CD4-positive, alpha-beta T cell (primary cell): ENCODE measurements at regions not wholly inside any gene's neighbourhood (a gene's known extent, or its start where the extent isn't known, plus 50 kb on each side); places are given as distances from the start of the nearest gene placed in this dataset.

Experiments used
- ATAC-seq: fragments of 200-7000 bp; cut with Tn5 transposase; one replicate; pipeline ENCODE4 v1.10.0; 2022; ENCODE audit warnings: mild to moderate bottlenecking; ENCODE audit not compliant: poor library complexity
- CTCF ChIA-PET: fragments of 350-600 bp; sonication (Branson Sonifier 250); formaldehyde crosslinking; loops from one replicate; lab custom pipeline; 2021; ENCODE audit warnings: antibody characterized with exemption, inconsistent platforms; lab: Charles Lee
- POLR2A ChIA-PET: fragments of 350-600 bp; sonication (Branson Sonifier 250); formaldehyde crosslinking; loops from one replicate; lab custom pipeline; 2021; ENCODE audit warnings: antibody characterized with exemption, inconsistent platforms; lab: Charles Lee
- DNase-seq, 14 experiments: peaks; one replicate each; pipeline ENCODE4 v3.0.0-alpha.2; 2013 to 2020; ENCODE audit warnings: mixed read lengths in 2 of 14
- H3K27ac ChIP-seq, 2 donors: one replicate each; pipeline versions ENCODE4 v1.5.1 to v1.7.0; 2013; ENCODE audit warnings: low read length in 2 of 2, low read depth in 1 of 2, mild to moderate bottlenecking in 1 of 2
- H3K27me3 ChIP-seq, 2 experiments: 1 replicate in 1 of 2; 2 replicates in 1 of 2; pipeline versions ENCODE4 v1.6.1 to v1.7.0; 2013; ENCODE audit warnings: low read length in 2 of 2, control low read depth in 1 of 2, mild to moderate bottlenecking in 1 of 2, moderate library complexity in 1 of 2; ENCODE audit not compliant: insufficient read depth in 2 of 2, control insufficient read depth in 1 of 2
- H3K36me3 ChIP-seq: one replicate; pipeline ENCODE4 v1.6.1; 2013; ENCODE audit warnings: low read length, control low read depth; ENCODE audit not compliant: insufficient read depth
- H3K4me1 ChIP-seq: one replicate; pipeline ENCODE4 v1.6.1; 2013; ENCODE audit warnings: low read length, control low read depth; ENCODE audit not compliant: insufficient read depth
- H3K4me3 ChIP-seq: one replicate; pipeline ENCODE4 v1.5.1; 2013; ENCODE audit warnings: mild to moderate bottlenecking, low read length, moderate library complexity
- H3K9me3 ChIP-seq, 2 experiments: 1 replicate in 1 of 2; 2 replicates in 1 of 2; pipeline versions ENCODE4 v1.6.1 to v1.7.0; 2013; ENCODE audit warnings: low read length in 2 of 2, mild to moderate bottlenecking in 2 of 2, control low read depth in 1 of 2, moderate library complexity in 1 of 2; ENCODE audit not compliant: control insufficient read depth in 1 of 2, insufficient read depth in 1 of 2
- H3K27ac Mint-ChIP-seq: one replicate; pipeline ENCODE4 v1.8.0; 2020; ENCODE audit warnings: mixed read lengths
- H3K27me3 Mint-ChIP-seq: one replicate; pipeline ENCODE4 v1.8.0; 2021; ENCODE audit warnings: mixed read lengths
- H3K36me3 Mint-ChIP-seq: one replicate; pipeline ENCODE4 v1.8.0; 2021; ENCODE audit warnings: low read depth, mixed read lengths
- H3K4me1 Mint-ChIP-seq: one replicate; pipeline ENCODE4 v1.8.0; 2021; ENCODE audit warnings: low read depth, mixed read lengths
- H3K4me3 Mint-ChIP-seq: one replicate; pipeline ENCODE4 v1.8.0; 2020; ENCODE audit warnings: mild to moderate bottlenecking, mixed read lengths
- H3K9me3 Mint-ChIP-seq: one replicate; pipeline ENCODE4 v1.8.0; 2020; ENCODE audit warnings: mixed read lengths
- CTCF ChIP-seq: fragments of 200-600 bp; IDR thresholded peaks from one replicate; pipeline ENCODE4 v1.8.0; 2022; ENCODE audit warnings: antibody characterized with exemption, mild to moderate bottlenecking
- intact Hi-C, 2 experiments: fragments of 100-400 bp; cut with DNase I in 1 of 2; cut with micrococcal nuclease in 1 of 2; formaldehyde crosslinking; loops; one replicate each; pipeline versions ENCODE4 v1.15.1 to v1.9.0; 2023 to 2025; cut with DNase I, micrococcal nuclease

GRCh38 chr5:89374818-89375521 lies 492.0 kb upstream of the MEF2C start:
- TF ChIP-seq CTCF: no peak
- no peak overlapping the region for H3K27ac ChIP-seq
- Mint-ChIP-seq H3K9me3 (peaks cover 2% of the 10 kb centered on the region), H3K27me3 (no peaks in the 10 kb centered on the region), H3K36me3 (no peaks in the 10 kb centered on the region), H3K4me1 (no peaks in the 10 kb centered on the region), H3K27ac (no peak overlapping the region), H3K4me3 (no peak overlapping the region)
- H3K27me3 ChIP-seq: no peaks in the 10 kb centered on the region
- no peaks in the 10 kb centered on the region for H3K9me3 ChIP-seq
- no peak for DNase-seq
- no peaks in the 10 kb centered on the region for H3K36me3 ChIP-seq
- no peak for ATAC-seq
- H3K4me3 ChIP-seq: no peak overlapping the region
- ChIA-PET POLR2A (no interaction called here), CTCF (interaction anchor here (1.4 kb wide), 1 partner anchor 13 kb away, joined by 3 read pairs; no protein-coding TSS in a partner anchor)
- intact Hi-C loops: no loop called here
- H3K4me1 ChIP-seq: no peaks in the 10 kb centered on the region

- DNase-seq: no peak
- POLR2A ChIA-PET: no interaction called here
- no peaks in the 10 kb centered on the region for H3K4me1 Mint-ChIP-seq
- no peak overlapping the region for H3K27ac Mint-ChIP-seq
- Histone ChIP-seq H3K27ac (no peak overlapping the region), H3K36me3 (no peaks in the 10 kb centered on the region), H3K27me3 (no peaks in the 10 kb centered on the region), H3K9me3 (no peaks in the 10 kb centered on the region), H3K4me3 (no peak overlapping the region), H3K4me1 (no peaks in the 10 kb centered on the region)
- no peak overlapping the region for H3K4me3 Mint-ChIP-seq
- H3K27me3 Mint-ChIP-seq: no peaks in the 10 kb centered on the region
- no peaks in the 10 kb centered on the region for H3K36me3 Mint-ChIP-seq
- TF ChIP-seq CTCF: no peak
- intact Hi-C loops: no loop called here
- CTCF ChIA-PET: interaction anchor here (1.4 kb wide), 1 partner anchor 12 kb away, joined by 3 read pairs; no protein-coding TSS in a partner anchor
- ATAC-seq: no peak
- H3K9me3 Mint-ChIP-seq: no peaks in the 10 kb centered on the region
Observed at GRCh38 chr5:89374144-89374784, 491.3 kb upstream of the MEF2C start.

- H3K27me3 Mint-ChIP-seq: no peaks in the 10 kb centered on the region
- H3K36me3 Mint-ChIP-seq: no peaks in the 10 kb centered on the region
- no peaks in the 10 kb centered on the region for H3K9me3 Mint-ChIP-seq
- no peak overlapping the region for H3K4me3 Mint-ChIP-seq
- no peak for TF ChIP-seq CTCF
- POLR2A ChIA-PET: no interaction called here
- DNase-seq: no peak
- CTCF ChIA-PET: no interaction called here
- Histone ChIP-seq H3K27me3 (no peaks in the 10 kb centered on the region), H3K4me1 (no peaks in the 10 kb centered on the region), H3K27ac (no peak overlapping the region), H3K9me3 (no peaks in the 10 kb centered on the region), H3K36me3 (no peaks in the 10 kb centered on the region), H3K4me3 (no peak overlapping the region)
- ATAC-seq: no peak
- no peak overlapping the region for H3K27ac Mint-ChIP-seq
- intact Hi-C loops: no loop called here
- no peaks in the 10 kb centered on the region for H3K4me1 Mint-ChIP-seq
Observed at GRCh38 chr5:89372176-89372575, 489.2 kb upstream of the MEF2C start.
